Colonic mucosa (tissue), 4 donors: ENCODE measurements at regions not wholly inside any gene's neighbourhood (a gene's known extent, or its start where the extent isn't known, plus 50 kb on each side); places are given as distances from the start of the nearest gene placed in this dataset.

ENCODE experiments used
- DNase-seq: peaks from one replicate; pipeline ENCODE4 v3.0.0-alpha.2; 2020
- H3K27ac ChIP-seq: fragments of 200-600 bp; one replicate; pipeline ENCODE4 v1.8.0; 2021
- H3K27me3 ChIP-seq: fragments of 200-600 bp; one replicate; pipeline ENCODE4 v1.8.0; 2021
- H3K36me3 ChIP-seq: fragments of 200-600 bp; one replicate; pipeline ENCODE4 v1.8.0; 2021
- H3K4me1 ChIP-seq: fragments of 200-600 bp; one replicate; pipeline ENCODE4 v1.8.0; 2021; ENCODE audit warnings: mild to moderate bottlenecking
- H3K4me3 ChIP-seq: fragments of 200-600 bp; one replicate; pipeline ENCODE4 v1.8.0; 2021
- H3K9ac ChIP-seq, 2 donors: one replicate each; pipeline ENCODE4 v1.7.0; 2013; ENCODE audit warnings: control low read depth in 2 of 2, low read depth in 2 of 2, low read length in 2 of 2
- H3K9me3 ChIP-seq: fragments of 200-600 bp; one replicate; pipeline ENCODE4 v1.8.0; 2021
- intact Hi-C: fragments of 100-400 bp; cut with DNase I; formaldehyde crosslinking; loops from one replicate; pipeline ENCODE4 v1.14.1; 2022
- TF ChIP-seq, protein P1 (sequence below): fragments of 200-600 bp; IDR thresholded peaks from one replicate; pipeline ENCODE4 v1.8.0; 2022; ENCODE audit warnings: antibody characterized with exemption, mild to moderate bottlenecking
- donor health status: healthy.
- donor health status: DM: no; HTN: no; CAD: no.
- donor health status: DM: no; HTN: no; CAD: no.

DNA sequence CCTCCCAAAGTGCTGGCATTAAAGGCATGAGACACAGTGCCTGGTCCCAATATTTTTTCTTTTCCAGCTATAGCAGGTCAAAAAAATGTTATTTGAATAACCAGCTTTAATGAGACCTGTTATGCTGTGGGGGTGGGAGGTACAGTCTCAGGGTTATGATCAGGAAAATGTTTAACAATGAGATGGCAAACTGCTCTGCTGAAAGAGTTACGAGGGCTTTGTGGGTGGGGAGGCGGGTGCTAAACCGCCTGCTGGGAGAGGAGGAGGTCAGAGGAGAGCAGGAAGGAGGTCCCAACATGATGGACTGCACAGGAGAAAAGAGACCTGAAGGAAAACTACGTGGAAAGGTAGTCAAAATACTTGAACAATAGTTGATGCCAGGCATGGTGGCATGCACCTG lies 126.0 kb upstream of the B3GALT2 start:
- intact Hi-C loops: no loop called here
- TF ChIP-seq, protein P1, sequence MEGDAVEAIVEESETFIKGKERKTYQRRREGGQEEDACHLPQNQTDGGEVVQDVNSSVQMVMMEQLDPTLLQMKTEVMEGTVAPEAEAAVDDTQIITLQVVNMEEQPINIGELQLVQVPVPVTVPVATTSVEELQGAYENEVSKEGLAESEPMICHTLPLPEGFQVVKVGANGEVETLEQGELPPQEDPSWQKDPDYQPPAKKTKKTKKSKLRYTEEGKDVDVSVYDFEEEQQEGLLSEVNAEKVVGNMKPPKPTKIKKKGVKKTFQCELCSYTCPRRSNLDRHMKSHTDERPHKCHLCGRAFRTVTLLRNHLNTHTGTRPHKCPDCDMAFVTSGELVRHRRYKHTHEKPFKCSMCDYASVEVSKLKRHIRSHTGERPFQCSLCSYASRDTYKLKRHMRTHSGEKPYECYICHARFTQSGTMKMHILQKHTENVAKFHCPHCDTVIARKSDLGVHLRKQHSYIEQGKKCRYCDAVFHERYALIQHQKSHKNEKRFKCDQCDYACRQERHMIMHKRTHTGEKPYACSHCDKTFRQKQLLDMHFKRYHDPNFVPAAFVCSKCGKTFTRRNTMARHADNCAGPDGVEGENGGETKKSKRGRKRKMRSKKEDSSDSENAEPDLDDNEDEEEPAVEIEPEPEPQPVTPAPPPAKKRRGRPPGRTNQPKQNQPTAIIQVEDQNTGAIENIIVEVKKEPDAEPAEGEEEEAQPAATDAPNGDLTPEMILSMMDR: no peak
- H3K27ac ChIP-seq: no peak overlapping the region
- DNase-seq: no peak
- H3K9me3 ChIP-seq: no peaks in the 10 kb centered on the region
- H3K27me3 ChIP-seq: no peaks in the 10 kb centered on the region
- no peaks in the 10 kb centered on the region for H3K4me1 ChIP-seq
- H3K36me3 ChIP-seq: no peaks in the 10 kb centered on the region
- H3K4me3 ChIP-seq: no peak overlapping the region
- no peak overlapping the region for H3K9ac ChIP-seq

DNA sequence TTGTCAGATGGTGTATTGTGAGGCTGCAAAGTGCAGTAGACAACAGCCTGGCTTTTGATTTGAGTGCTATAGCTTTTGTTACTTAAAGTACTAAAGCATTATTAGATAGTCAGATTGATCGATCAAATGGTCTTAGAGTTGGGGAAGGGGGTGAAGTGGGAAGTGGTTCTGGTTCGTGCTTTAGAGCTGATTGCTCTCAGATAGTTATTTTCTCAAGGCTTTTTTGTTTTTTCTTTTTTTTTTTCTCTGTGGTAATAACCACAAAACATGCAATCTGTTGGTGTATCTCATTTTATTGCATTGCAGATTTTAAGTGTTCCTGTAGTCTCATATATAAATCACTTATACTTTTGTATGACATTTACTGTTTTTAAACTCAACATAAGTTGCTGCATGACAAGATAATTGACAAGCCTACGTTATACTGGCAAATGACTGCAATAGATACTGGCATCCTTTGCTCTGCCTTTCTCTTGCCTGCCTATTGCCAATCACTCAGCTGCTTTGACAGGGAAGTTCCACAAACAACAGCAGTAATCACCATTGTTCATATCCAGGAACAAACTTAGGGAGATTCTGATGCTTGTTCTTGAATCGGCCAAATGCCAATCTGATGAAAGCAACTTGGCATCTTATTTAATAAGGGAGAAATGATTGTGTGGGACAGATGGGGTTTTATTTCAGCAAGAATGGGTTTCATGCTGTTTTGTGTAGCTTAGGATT lies 125.0 kb upstream of the B3GALT2 start:
- intact Hi-C loops: no loop called here
- H3K36me3 ChIP-seq: no peaks in the 10 kb centered on the region
- H3K9me3 ChIP-seq: no peaks in the 10 kb centered on the region
- H3K27me3 ChIP-seq: no peaks in the 10 kb centered on the region
- H3K9ac ChIP-seq: no peak overlapping the region
- TF ChIP-seq, protein P1: no peak
- H3K4me1 ChIP-seq: no peaks in the 10 kb centered on the region
- H3K27ac ChIP-seq: peak overlapping the region; percentile 15
- H3K4me3 ChIP-seq: no peak overlapping the region
- DNase-seq: no peak

DNA sequence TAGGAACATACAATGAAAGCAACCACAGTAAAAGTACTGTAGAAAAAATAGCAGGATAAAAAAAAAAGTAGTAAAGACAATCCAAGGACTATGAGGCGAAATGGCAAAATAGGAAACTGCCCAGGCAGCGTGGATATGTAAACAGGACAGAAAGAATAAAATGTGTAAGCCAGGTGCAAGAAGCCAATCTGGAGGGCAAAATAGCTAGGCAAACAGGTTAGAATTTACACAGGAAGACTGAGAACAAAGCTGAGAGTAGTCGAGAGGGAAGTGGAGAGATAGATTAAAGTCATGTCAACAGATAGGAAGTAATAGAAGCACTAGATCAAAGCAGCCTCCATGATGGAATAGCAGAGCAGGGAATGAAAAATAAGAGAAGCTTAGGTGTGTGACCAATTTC lies 124.2 kb upstream of the B3GALT2 start:
- Histone ChIP-seq H3K9ac (peak overlapping the region in 1 of 2 donors; percentile 22), H3K36me3 (no peaks in the 10 kb centered on the region), H3K4me3 (no peak overlapping the region), H3K27ac (peak overlapping the region; percentile 27), H3K27me3 (no peaks in the 10 kb centered on the region), H3K4me1 (no peaks in the 10 kb centered on the region), H3K9me3 (no peaks in the 10 kb centered on the region)
- TF ChIP-seq, protein P1: no peak
- peak; percentile 67 for DNase-seq
- intact Hi-C loops: no loop called here

DNA sequence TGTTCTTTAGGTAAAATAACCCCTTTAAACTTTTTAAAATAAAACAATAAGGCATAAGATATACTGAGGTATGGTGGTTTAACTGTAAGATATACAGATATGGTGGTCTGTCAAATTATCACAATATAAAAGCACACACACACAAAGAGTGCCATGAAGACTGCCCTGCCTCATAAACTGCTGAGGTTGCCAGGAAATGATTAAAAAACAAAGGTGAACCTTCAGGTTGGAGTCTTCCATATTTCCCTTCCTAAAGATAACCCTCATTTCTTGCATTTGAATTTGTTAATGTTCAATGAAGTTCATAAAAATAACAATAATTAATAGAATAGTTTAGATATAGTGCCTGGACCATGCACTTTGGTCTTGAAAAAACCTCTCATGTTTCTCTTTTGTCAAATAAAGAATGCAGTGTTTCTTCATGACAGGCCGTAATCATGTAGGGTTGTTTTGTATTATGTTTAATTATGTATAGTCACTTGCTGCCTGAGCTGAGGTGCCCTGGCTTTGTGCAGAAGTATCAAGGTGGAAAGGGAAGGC lies 123.6 kb upstream of the B3GALT2 start:
- TF ChIP-seq, protein P1: no peak
- DNase-seq: no peak
- Histone ChIP-seq H3K36me3 (no peaks in the 10 kb centered on the region), H3K27me3 (no peaks in the 10 kb centered on the region), H3K4me1 (no peaks in the 10 kb centered on the region), H3K9me3 (no peaks in the 10 kb centered on the region), H3K4me3 (no peak overlapping the region), H3K9ac (no peak overlapping the region), H3K27ac (peak overlapping the region; percentile 27)
- intact Hi-C loops: no loop called here

DNA sequence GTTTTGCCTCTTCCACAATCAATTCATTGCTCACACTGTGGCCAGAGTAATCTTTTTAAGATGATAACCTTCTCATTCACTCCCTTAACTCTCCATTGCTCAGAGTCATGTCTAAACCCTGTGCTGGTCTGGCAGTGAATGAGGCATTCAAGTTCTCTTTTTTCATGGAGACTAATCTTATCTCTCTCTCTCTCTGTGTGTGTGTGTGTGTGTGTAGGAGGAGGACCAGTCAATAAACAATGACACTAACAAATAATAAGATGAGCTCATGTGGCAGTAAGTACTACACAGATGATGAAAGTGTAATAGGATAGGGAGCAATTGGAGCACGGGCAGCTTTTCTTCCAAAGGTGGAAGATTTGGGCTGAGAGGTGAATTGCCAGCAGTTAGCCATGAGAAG lies 122.0 kb upstream of the B3GALT2 start:
- no peaks in the 10 kb centered on the region for H3K36me3 ChIP-seq
- intact Hi-C loops: no loop called here
- no peak overlapping the region for H3K4me3 ChIP-seq
- no peak overlapping the region for H3K9ac ChIP-seq
- H3K4me1 ChIP-seq: no peaks in the 10 kb centered on the region
- H3K27ac ChIP-seq: no peak overlapping the region
- no peak for DNase-seq
- H3K27me3 ChIP-seq: no peaks in the 10 kb centered on the region
- H3K9me3 ChIP-seq: no peaks in the 10 kb centered on the region
- TF ChIP-seq, protein P1: no peak
